ENCODE measurements at regions not wholly inside any gene's neighbourhood (a gene's known extent, or its start where the extent isn't known, plus 50 kb on each side); places are given as distances from the start of the nearest gene placed in this dataset.
"Not testable (repeated sequence)": the region's sequence is repeated elsewhere in the genome, so short reads cannot be mapped to it uniquely, and the experiment has no call there.

DNA sequence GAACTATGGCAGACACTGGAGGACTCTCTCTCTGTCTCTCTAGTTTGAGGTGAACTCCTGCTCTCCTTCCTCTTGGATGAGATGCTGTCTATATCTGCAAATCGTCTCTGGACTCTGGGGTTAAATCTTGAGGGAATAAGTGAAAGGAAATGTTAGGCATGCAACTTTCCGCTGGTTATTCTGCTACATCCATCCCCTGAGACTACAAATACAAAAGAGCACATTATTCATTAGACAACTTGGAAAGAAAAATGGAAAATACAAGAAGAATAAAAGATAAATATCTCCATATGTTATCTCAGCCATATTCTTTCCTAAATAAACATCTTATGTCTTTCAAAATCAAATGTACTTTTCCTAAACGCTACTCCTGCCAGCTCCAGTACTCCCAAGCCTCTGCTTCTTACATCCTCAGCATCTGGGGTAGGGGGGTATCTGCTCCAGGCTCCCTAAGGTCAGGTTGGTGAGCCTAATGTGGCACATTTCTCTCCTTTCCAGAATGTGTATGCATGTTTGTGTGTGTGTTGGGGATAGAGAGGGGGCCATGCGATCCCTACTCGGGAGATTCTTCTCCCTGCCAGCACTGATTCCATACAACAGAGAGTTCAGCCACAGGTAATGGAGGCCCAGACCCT, 102.9 kb upstream of the FSCB start:
- no peak for DNase-seq

DNA sequence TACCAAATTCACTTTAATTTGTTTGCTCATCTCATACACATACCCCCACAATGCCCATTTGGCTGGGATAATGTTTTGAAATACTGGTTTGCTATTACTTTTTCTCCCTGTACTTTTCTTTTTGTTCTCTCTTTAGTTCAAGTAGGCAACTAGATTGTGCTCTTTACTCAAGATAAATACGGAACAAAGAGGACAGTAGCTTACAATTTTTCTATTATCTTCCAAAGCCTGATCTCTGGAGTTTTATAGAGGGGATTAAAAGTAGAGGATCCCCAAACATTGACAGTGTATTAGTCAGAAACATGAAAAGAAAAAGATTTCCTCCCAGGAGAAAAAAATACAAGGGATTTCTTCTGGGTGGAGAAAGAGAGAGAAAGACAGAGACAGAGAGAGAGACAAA, 102.1 kb upstream of the FSCB start:
- DNase-seq = no peak

DNA sequence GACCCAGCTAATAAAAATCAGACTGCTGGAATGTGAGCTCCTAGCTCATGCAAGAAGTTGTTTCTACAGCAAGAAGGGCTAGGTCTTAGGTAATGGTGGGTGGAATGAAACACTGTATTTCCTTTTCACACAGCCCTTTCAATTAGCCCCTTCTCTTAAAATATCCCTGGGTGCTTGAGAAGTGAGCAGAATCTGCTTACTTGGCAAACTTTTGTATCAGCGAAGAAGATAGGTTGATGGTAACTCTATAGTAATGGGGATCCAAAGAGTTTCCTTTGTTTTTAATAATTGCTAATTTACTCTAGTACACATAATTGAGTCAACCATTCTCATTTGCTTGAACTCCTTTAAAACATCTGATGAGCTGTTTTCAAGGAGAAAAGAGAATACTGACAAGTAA, 100.6 kb upstream of the FSCB start:
- DNase-seq = no peak

DNA sequence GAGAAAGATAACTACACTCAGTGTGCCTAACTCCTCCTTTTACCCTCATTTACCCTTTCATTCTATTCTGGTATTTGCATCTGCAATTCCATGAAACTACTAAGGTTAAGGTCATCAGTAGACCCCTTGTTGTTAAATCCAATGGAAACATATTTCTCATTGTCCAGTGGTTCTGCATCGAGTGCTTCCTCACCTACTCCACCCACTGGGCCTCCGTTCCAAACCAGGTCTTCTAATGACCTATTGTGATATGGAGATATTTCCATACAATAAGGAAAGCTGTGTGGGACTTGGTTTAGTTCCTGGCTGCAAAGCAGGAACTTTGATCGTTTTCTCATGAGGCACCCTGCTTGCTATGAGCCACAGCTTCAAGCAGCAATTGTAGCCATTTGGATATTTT, 99.5 kb upstream of the FSCB start:
- no peak for DNase-seq

DNA sequence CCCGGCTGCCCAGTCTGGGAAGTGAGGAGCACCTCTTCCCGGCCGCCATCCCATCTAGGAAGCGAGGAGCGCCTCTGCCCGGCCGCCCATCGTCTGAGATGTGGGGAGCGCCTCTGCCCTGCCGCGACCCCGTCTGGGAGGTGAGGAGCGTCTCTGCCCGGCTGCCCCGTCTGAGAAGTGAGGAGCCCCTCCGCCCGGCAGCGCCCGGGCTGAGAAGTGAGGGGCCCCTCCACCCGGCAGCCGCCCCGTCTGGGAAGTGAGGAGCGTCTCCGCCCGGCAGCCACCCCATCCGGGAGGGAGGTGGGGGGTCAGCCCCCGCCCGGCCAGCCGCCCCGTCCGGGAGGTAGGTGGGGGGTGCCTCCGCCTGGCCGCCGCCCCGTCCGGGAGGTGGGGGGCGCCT, 94.2 kb upstream of the FSCB start:
- not testable (repeated sequence) for DNase-seq

DNA sequence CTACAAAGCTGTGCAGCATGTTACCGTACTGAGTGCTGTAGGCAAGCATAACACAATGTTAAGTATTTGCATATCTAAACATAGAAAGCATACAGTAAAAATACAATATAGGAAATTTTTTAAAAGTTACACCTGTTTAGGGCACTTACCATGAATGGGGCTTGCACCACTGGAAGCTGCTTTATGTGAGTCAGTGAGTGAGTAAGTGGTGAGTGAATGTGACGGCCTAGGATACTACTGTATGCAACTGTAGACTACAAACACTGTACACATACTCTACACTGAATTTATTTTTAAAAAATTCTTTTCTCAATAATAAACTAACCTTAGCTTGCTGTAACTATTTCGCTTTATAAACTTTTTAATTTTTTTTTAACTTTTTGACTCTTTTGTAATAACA, 82.1 kb upstream of the FSCB start:
- no peak for DNase-seq

DNA sequence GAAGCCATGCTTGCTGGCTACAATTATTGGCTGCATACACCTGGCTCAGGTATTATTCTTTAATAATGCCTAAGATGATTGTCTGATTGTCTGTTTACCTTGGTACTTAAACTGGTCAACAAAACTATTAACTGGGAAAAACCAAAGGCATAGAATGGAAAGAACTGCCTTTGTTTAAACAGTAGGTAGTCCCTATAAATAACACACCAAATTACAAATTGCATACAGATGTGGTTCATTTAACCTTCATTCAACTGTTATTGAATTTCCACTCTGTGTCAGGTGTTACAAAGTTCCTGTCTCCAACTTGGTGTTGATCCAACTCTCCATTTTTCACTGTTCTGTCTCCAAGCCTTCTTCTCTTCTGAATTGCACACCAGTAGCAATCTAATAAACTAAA, 79.8 kb upstream of the FSCB start:
- no peak for DNase-seq

DNA sequence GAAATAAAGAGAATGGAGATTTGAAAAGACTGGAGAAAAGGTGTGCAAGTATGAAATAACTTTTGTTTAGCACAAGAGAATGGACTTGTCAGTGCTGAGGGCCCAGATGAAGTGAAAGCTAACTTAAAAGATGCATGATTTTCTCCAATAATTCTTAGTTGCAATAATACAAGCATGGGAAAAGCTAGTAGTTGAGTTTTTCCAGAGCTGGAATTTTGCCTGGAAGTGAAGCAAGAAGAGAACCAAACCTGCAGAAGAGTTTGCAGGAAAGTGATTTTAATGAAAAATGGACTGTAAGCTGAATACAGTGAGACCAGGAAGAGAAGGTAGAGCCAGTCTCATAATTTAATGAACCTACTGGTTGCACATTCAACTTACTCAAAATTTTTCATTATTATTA, 69.3 kb upstream of the FSCB start:
- DNase-seq = no peak

DNA sequence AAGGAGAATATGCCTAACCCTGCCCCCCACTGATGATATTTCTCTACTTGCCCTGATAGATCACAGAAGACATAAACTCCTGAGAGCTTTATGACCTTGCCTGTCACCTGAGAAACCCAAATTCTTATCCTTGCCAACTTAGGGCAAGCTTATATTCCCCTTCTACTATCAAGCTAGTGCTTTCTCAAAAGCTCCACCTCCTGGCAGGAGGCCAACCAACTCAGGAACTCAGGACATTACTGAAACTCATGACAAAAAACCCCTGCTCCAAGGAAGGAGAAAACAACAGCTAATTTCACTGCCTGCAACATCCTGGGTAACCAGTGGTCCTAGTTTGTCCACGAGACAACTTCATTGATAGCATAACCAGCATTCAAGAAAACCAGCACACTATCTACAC, 60.9 kb upstream of the FSCB start:
- no peak for DNase-seq

DNA sequence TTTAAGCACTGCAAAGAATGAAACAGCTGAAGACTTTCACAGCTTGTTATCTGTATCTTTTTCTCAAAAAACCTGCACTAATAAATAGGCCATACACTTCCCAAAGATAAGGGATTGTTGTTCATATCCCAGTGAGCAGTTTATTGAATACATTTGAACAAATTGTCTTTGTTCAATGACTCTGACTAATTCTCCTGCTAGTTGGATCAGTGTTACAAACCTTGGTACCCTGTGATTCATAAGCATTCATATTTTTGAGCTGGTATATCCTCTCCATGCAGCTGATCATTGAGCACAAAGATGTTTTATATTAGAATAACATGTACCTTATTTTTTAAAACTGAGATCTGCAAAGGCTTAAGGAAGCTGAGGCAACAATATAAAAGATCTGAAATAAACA, 58.9 kb upstream of the FSCB start:
- DNase-seq = no peak

DNA sequence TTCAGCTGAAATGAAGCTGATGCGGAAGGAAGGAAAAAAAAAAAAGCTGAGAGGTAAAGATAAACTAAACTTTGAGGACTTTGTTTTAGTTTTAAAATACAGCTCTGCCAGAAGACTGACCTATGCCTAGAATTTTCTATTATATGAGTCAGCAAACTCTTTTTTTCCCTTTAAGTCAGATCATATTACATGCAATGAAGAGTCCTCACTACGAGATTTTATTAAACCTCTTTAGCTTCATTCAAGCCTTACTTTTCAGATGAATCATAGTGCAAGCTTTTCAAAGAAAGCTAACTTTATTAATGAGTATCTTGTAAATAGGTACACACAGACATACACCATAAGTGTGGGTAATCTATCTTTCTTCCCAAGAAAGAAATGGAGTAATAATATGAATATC, 57.8 kb upstream of the FSCB start:
- DNase-seq = no peak

All from 8988T (cell line).